Hepatocyte (in vitro differentiated cells): ENCODE measurements at regions not wholly inside any gene's neighbourhood (a gene's known extent, or its start where the extent isn't known, plus 50 kb on each side); places are given as distances from the start of the nearest gene placed in this dataset.

Experiments
- EZH2 ChIP-seq: fragments of 200-600 bp; sonication (generic); IDR thresholded peaks from 2 replicates; pipeline ENCODE4 v1.6.1; 2016; ENCODE audit warnings: antibody characterized with exemption, mild to moderate bottlenecking, borderline replicate concordance
- EZH2phosphoT487 ChIP-seq: fragments of 200-600 bp; sonication (generic); IDR thresholded peaks from one replicate; pipeline ENCODE4 v1.6.1; 2018; ENCODE audit warnings: antibody characterized with exemption, mild to moderate bottlenecking, low read depth, moderate library complexity; ENCODE audit not compliant: unreplicated experiment, severe bottlenecking
- TF ChIP-seq, protein P1 (sequence below): fragments of 200-600 bp; sonication (generic); IDR thresholded peaks from 2 replicates; pipeline ENCODE4 v1.5.1; 2016; ENCODE audit warnings: antibody characterized with exemption, mild to moderate bottlenecking; ENCODE audit not compliant: poor library complexity

DNA sequence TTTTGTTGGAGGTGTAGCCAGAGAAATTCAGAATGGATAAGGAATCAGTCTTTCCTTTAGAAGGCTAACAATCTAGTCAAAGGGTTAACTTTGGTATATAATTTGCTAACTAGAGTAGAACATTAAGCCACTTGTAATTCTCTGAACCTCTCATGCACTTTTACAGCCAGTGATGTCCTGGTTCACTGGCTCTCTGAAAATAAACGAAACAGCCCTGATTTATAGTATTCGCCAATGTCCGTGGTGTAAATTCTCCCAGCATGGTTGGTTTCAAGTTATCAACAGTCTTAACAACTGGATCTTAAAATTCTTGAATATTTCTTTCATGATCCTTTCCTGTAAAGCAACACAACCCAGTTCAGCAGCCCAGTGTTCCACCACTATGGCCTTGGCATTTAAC is 500.4 kb upstream of the CDIN1 start:
- TF ChIP-seq, protein P1, sequence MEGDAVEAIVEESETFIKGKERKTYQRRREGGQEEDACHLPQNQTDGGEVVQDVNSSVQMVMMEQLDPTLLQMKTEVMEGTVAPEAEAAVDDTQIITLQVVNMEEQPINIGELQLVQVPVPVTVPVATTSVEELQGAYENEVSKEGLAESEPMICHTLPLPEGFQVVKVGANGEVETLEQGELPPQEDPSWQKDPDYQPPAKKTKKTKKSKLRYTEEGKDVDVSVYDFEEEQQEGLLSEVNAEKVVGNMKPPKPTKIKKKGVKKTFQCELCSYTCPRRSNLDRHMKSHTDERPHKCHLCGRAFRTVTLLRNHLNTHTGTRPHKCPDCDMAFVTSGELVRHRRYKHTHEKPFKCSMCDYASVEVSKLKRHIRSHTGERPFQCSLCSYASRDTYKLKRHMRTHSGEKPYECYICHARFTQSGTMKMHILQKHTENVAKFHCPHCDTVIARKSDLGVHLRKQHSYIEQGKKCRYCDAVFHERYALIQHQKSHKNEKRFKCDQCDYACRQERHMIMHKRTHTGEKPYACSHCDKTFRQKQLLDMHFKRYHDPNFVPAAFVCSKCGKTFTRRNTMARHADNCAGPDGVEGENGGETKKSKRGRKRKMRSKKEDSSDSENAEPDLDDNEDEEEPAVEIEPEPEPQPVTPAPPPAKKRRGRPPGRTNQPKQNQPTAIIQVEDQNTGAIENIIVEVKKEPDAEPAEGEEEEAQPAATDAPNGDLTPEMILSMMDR = no peak
- no peak for TF ChIP-seq EZH2phosphoT487
- no peak for TF ChIP-seq EZH2
